ENCODE measurements at regions not wholly inside any gene's neighbourhood (a gene's known extent, or its start where the extent isn't known, plus 50 kb on each side); places are given as distances from the start of the nearest gene placed in this dataset.

DNA sequence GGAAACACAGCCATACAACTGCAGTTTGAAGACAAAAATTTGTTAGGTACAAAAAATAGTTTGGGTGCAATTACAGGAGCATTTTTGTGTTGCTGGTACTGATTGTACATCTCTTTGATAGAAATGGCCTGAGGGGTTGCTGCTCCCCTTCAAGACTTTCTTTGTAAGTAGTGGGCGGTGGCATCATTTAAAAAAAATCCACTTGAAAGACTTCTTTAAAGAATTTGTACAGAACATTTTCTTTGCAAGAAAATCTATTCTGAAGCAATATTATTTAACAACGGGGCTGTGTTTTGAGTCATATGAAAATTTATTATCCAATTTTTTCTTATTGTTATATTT is 144.1 kb upstream of the CAV2 start:
- Histone ChIP-seq H3K27ac (ENCODE audit: low read length) (peak overlapping the region; percentile 96), H3K4me3 (ENCODE audit: low read length) (no peak overlapping the region)

GRCh38 chr7:116356333-116356965 is 143.1 kb upstream of the CAV2 start:
- peaks cover 44% of the 10 kb centered on the region for H3K4me1 ChIP-seq (ENCODE audit: control insufficient read depth, insufficient read depth, low read length)
- H3K9me3 ChIP-seq (replicated peaks; ENCODE audit: control insufficient read depth, low read depth, low read length) = no peaks in the 10 kb centered on the region
- no peaks in the 10 kb centered on the region for H3K27me3 ChIP-seq (ENCODE audit: control insufficient read depth, insufficient read depth, low read length)
- peak; percentile 47 for DNase-seq
- H3K4me3 ChIP-seq (ENCODE audit: low read length) = no peak overlapping the region
- no peaks in the 10 kb centered on the region for H3K36me3 ChIP-seq (ENCODE audit: control insufficient read depth, insufficient read depth, low read length)
- 100% methylated on average over 1 of the region's 1 CpG for WGBS (ENCODE audit: insufficient coverage)
- H3K27ac ChIP-seq (ENCODE audit: low read length) = peak overlapping the region; percentile 96

More for the DNA sequence above, 144.1 kb upstream of the CAV2 start:
- H3K4me1 ChIP-seq (ENCODE audit: control insufficient read depth, insufficient read depth, low read length) = peaks cover 44% of the 10 kb centered on the region
- no peaks in the 10 kb centered on the region for H3K9me3 ChIP-seq (replicated peaks; ENCODE audit: control insufficient read depth, low read depth, low read length)
- no CpG with 5 or more reads among the region's 2 CpGs for WGBS (ENCODE audit: insufficient coverage)
- no peak for DNase-seq
- H3K36me3 ChIP-seq (ENCODE audit: control insufficient read depth, insufficient read depth, low read length) = no peaks in the 10 kb centered on the region
- no peaks in the 10 kb centered on the region for H3K27me3 ChIP-seq (ENCODE audit: control insufficient read depth, insufficient read depth, low read length)

GRCh38 chr7:116356979-116357378 is 142.6 kb upstream of the CAV2 start:
- H3K27ac ChIP-seq (ENCODE audit: low read length) = peak overlapping the region; percentile 96
- peaks cover 44% of the 10 kb centered on the region for H3K4me1 ChIP-seq (ENCODE audit: control insufficient read depth, insufficient read depth, low read length)
- H3K4me3 ChIP-seq (ENCODE audit: low read length) = no peak overlapping the region
- H3K36me3 ChIP-seq (ENCODE audit: control insufficient read depth, insufficient read depth, low read length) = no peaks in the 10 kb centered on the region
- DNase-seq = peak; percentile 64
- no peaks in the 10 kb centered on the region for H3K9me3 ChIP-seq (replicated peaks; ENCODE audit: control insufficient read depth, low read depth, low read length)
- no peaks in the 10 kb centered on the region for H3K27me3 ChIP-seq (ENCODE audit: control insufficient read depth, insufficient read depth, low read length)
- no CpG with 5 or more reads among the region's 2 CpGs for WGBS (ENCODE audit: insufficient coverage)

GRCh38 chr7:116357781-116358670 is 141.5 kb upstream of the CAV2 start:
- Histone ChIP-seq H3K4me3 (ENCODE audit: low read length) (no peak overlapping the region), H3K4me1 (ENCODE audit: control insufficient read depth, insufficient read depth, low read length) (peaks cover 38% of the 10 kb centered on the region), H3K27me3 (ENCODE audit: control insufficient read depth, insufficient read depth, low read length) (no peaks in the 10 kb centered on the region), H3K27ac (ENCODE audit: low read length) (peak overlapping the region; percentile 96), H3K9me3 (replicated peaks; ENCODE audit: control insufficient read depth, low read depth, low read length) (no peaks in the 10 kb centered on the region), H3K36me3 (ENCODE audit: control insufficient read depth, insufficient read depth, low read length) (no peaks in the 10 kb centered on the region)
- DNase-seq = peak; percentile 34
- WGBS (ENCODE audit: insufficient coverage) = 83% methylated on average over 1 of the region's 5 CpGs

DNA sequence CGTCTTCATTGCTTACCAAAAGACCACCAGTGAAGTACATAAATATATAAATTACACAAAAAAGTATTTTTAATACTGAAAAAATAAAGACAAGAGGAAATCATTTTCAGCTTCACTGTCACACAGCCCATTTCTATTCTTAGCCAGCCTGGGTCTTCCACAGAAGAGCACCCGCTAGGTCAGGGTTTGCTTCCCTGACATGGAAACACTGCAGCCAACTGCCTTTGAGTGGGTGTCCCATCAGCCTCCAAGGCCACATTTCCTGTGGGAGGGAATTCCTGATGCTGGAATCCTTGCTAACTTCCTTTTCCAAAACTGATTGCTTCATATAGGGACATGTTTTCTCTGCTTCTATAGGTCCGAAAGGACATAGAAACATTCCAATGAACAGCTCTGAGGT is 137.8 kb upstream of the CAV2 start:
- Histone ChIP-seq H3K36me3 (ENCODE audit: control insufficient read depth, insufficient read depth, low read length) (no peaks in the 10 kb centered on the region), H3K4me3 (ENCODE audit: low read length) (no peak overlapping the region), H3K4me1 (ENCODE audit: control insufficient read depth, insufficient read depth, low read length) (peaks cover 9% of the 10 kb centered on the region), H3K9me3 (replicated peaks; ENCODE audit: control insufficient read depth, low read depth, low read length) (no peaks in the 10 kb centered on the region), H3K27ac (ENCODE audit: low read length) (no peak overlapping the region), H3K27me3 (ENCODE audit: control insufficient read depth, insufficient read depth, low read length) (no peaks in the 10 kb centered on the region)
- WGBS (ENCODE audit: insufficient coverage) = no CpG with 5 or more reads among the region's 3 CpGs
- DNase-seq = peak; percentile 28

DNA sequence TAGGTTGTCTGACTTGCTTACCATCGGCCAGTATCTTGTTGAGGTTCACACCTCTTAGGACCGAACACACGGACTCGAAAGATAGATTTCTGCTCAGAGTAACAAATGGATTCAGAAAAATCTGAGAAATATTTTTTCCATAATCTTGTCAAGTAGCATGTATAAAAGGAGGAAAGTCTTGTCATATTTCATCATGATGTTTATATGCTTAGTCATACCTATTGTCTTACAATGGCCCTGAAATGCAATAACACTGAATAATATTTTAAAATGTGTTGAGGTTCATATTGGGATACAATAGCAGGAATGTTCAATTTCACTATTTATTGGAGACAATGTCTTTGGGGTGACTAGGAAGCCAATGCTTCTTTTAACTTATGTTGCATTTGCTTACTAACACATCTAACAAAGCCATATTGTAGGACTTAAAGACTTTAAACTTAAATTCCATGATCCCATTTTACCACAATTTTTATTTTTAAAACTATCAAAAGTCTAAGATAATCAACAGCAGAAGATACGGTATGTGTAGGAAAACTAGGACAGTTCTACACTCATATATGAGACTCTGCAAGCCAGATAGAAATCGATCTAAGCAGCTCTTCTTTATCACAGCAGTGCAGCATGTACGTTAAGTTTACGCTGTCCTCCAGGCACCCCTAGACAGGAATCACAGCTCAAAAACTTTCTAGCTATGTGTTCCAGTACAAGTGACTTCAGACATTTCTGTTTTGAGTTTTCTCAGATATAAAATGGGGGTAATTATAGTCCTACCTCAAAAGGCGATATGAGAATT is 135.7 kb upstream of the CAV2 start:
- Histone ChIP-seq H3K36me3 (ENCODE audit: control insufficient read depth, insufficient read depth, low read length) (no peaks in the 10 kb centered on the region), H3K4me3 (ENCODE audit: low read length) (no peak overlapping the region), H3K27me3 (ENCODE audit: control insufficient read depth, insufficient read depth, low read length) (no peaks in the 10 kb centered on the region), H3K9me3 (replicated peaks; ENCODE audit: control insufficient read depth, low read depth, low read length) (no peaks in the 10 kb centered on the region), H3K27ac (ENCODE audit: low read length) (no peak overlapping the region), H3K4me1 (ENCODE audit: control insufficient read depth, insufficient read depth, low read length) (no peaks in the 10 kb centered on the region)
- DNase-seq = no peak
- WGBS (ENCODE audit: insufficient coverage) = 80% methylated on average over 1 of the region's 9 CpGs

GRCh38 chr7:116364469-116364868 is 135.1 kb upstream of the CAV2 start:
- H3K4me3 ChIP-seq (ENCODE audit: low read length) = no peak overlapping the region
- no peaks in the 10 kb centered on the region for H3K36me3 ChIP-seq (ENCODE audit: control insufficient read depth, insufficient read depth, low read length)
- no peaks in the 10 kb centered on the region for H3K27me3 ChIP-seq (ENCODE audit: control insufficient read depth, insufficient read depth, low read length)
- no peak overlapping the region for H3K27ac ChIP-seq (ENCODE audit: low read length)
- WGBS (ENCODE audit: insufficient coverage) = no CpG with 5 or more reads among the region's 2 CpGs
- no peaks in the 10 kb centered on the region for H3K9me3 ChIP-seq (replicated peaks; ENCODE audit: control insufficient read depth, low read depth, low read length)
- H3K4me1 ChIP-seq (ENCODE audit: control insufficient read depth, insufficient read depth, low read length) = no peaks in the 10 kb centered on the region
- DNase-seq = no peak

DNA sequence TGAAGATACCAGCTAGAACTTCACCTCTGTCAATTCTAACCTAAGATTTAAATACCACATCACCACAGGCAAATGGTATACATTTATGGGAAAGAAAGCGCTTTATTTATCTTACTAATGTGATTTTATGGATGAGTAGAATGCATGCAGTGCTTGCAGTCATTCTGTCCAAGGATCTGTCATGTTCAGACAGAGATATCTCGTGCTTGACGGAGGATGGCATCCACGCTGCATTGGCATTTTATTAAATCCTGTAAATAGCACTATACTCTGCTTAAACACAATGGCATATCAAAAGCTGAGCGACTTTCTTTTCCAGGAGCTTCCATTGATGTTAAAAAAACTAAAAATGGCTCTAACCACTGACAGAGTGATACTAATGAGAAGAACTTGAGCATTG is 133.7 kb upstream of the CAV2 start:
- Histone ChIP-seq H3K27ac (ENCODE audit: low read length) (no peak overlapping the region), H3K27me3 (ENCODE audit: control insufficient read depth, insufficient read depth, low read length) (no peaks in the 10 kb centered on the region), H3K4me1 (ENCODE audit: control insufficient read depth, insufficient read depth, low read length) (no peaks in the 10 kb centered on the region), H3K4me3 (ENCODE audit: low read length) (no peak overlapping the region), H3K36me3 (ENCODE audit: control insufficient read depth, insufficient read depth, low read length) (no peaks in the 10 kb centered on the region), H3K9me3 (replicated peaks; ENCODE audit: control insufficient read depth, low read depth, low read length) (no peaks in the 10 kb centered on the region)
- no CpG with 5 or more reads among the region's 5 CpGs for WGBS (ENCODE audit: insufficient coverage)
- no peak for DNase-seq

DNA sequence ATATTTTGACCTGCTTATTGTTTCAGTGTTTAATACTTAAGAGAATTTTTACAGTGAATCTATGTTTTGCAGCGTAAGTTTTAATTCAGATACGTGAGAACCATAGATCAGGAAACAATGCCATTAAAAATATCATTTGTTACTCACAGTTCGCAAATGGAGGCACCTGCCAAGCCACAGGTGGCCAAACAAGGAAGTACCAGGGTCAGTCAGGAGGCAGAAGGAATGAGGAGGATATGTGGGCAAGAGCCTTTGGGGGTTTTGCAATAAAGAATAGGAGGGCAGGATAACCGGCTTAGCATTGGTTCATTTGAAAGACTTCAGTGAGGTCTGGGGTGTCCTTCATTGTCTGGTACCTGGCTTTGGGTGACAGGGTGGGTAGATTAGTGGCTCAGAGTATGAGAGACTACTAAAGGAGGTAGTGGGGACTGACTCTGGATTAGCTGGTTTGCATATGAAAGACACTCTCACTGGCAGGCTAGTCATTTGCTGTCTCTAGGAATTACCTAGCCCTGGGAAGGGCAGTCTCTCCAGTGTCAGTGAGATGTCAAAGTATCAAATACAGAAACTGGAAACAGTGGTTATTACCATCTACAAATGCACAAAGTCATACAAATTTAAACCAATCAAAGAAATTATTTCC is 132.2 kb upstream of the CAV2 start:
- Histone ChIP-seq H3K4me1 (ENCODE audit: control insufficient read depth, insufficient read depth, low read length) (no peaks in the 10 kb centered on the region), H3K4me3 (ENCODE audit: low read length) (no peak overlapping the region), H3K9me3 (replicated peaks; ENCODE audit: control insufficient read depth, low read depth, low read length) (no peaks in the 10 kb centered on the region), H3K27ac (ENCODE audit: low read length) (no peak overlapping the region), H3K36me3 (ENCODE audit: control insufficient read depth, insufficient read depth, low read length) (no peaks in the 10 kb centered on the region), H3K27me3 (ENCODE audit: control insufficient read depth, insufficient read depth, low read length) (no peaks in the 10 kb centered on the region)
- WGBS (ENCODE audit: insufficient coverage) = 86% methylated on average over 2 of the region's 4 CpGs
- DNase-seq = no peak

DNA sequence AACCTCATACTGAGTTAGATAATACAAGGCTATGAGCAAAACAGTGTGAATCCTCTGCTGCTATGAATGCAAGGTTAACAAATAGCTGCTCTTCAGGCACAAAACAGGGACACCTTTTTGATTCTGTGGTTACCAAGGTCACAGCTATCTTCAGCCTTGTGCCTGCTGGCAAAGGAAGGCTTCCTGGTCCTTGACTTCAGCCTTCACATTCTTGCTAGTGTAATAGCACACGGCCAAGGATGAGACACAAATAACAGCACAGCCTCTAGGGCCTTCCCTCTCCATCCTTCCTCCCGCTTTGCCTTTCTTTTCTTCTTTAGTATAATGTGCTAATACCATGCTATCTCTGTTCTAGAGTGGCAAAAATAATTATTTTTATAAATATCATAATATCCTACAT is 130.6 kb upstream of the CAV2 start:
- Histone ChIP-seq H3K27ac (ENCODE audit: low read length) (no peak overlapping the region), H3K4me1 (ENCODE audit: control insufficient read depth, insufficient read depth, low read length) (no peaks in the 10 kb centered on the region), H3K9me3 (replicated peaks; ENCODE audit: control insufficient read depth, low read depth, low read length) (no peaks in the 10 kb centered on the region), H3K27me3 (ENCODE audit: control insufficient read depth, insufficient read depth, low read length) (no peaks in the 10 kb centered on the region), H3K4me3 (ENCODE audit: low read length) (no peak overlapping the region), H3K36me3 (ENCODE audit: control insufficient read depth, insufficient read depth, low read length) (no peaks in the 10 kb centered on the region)
- no peak for DNase-seq
- no CpG with 5 or more reads among the region's 2 CpGs for WGBS (ENCODE audit: insufficient coverage)

Measured in muscle of leg (tissue), 3 donors.